Keratinocyte (primary cell): ENCODE measurements at regions not wholly inside any gene's neighbourhood (a gene's known extent, or its start where the extent isn't known, plus 50 kb on each side); places are given as distances from the start of the nearest gene placed in this dataset.

Experiments used
- DNase-seq: peaks from one replicate; pipeline ENCODE4 v3.0.0-alpha.2; 2011; ENCODE audit warnings: low read depth, missing footprints, low spot score
- FAIRE-seq: peaks from 2 replicates; lab custom pipeline; 2011; peaks lifted over from hg19 to GRCh38; lab: Jason Lieb, UNC
- H2AFZ ChIP-seq: 2 replicates; pipeline ENCODE4 v1.6.0; 2012; ENCODE audit warnings: low read length, control low read depth, inconsistent platforms; ENCODE audit not compliant: control insufficient read depth
- H3K27ac ChIP-seq: 2 replicates; pipeline ENCODE4 v1.5.1; 2011; ENCODE audit warnings: low read length; ENCODE audit not compliant: control insufficient read depth, insufficient read depth
- H3K27me3 ChIP-seq: 3 replicates; pipeline ENCODE4 v1.6.0; 2011; ENCODE audit warnings: low read length; ENCODE audit not compliant: control insufficient read depth, insufficient read depth; ENCODE audit errors: extremely low read depth
- H3K36me3 ChIP-seq, 2 experiments: 2 replicates in 1 of 2; 3 replicates in 1 of 2; pipeline ENCODE4 v1.5.1; 2011; ENCODE audit warnings: low read length in 2 of 2, mild to moderate bottlenecking in 1 of 2; ENCODE audit not compliant: control insufficient read depth in 2 of 2, insufficient read depth in 2 of 2; ENCODE audit errors: extremely low read depth in 1 of 2
- H3K4me1 ChIP-seq: 3 replicates; pipeline ENCODE4 v1.5.1; 2011; ENCODE audit warnings: low read length; ENCODE audit not compliant: control insufficient read depth, insufficient read depth; ENCODE audit errors: extremely low read depth
- H3K4me2 ChIP-seq: 3 replicates; pipeline ENCODE4 v1.6.0; 2011; ENCODE audit warnings: low read depth, low read length; ENCODE audit not compliant: control insufficient read depth, insufficient read depth; ENCODE audit errors: extremely low read depth
- H3K4me3 ChIP-seq, 3 experiments: fragments of 200-600 bp in 1 of 3; sonication (generic) in 1 of 3; 2 replicates in 2 of 3; 3 replicates in 1 of 3; pipeline ENCODE4 v1.5.1; 2011 to 2016; ENCODE audit warnings: low read length in 3 of 3, mild to moderate bottlenecking in 3 of 3, control low read depth in 2 of 3, inconsistent platforms in 1 of 3, low read depth in 1 of 3, mixed read lengths in 1 of 3, mixed run types in 1 of 3, moderate library complexity in 1 of 3; ENCODE audit not compliant: control insufficient read depth in 2 of 3, insufficient read depth in 2 of 3; ENCODE audit errors: extremely low read depth in 1 of 3
- H3K79me2 ChIP-seq: 2 replicates; pipeline ENCODE4 v1.6.0; 2012; ENCODE audit warnings: low read length; ENCODE audit not compliant: control insufficient read depth, insufficient read depth
- H3K9ac ChIP-seq: 3 replicates; pipeline ENCODE4 v1.6.0; 2011; ENCODE audit warnings: low read length; ENCODE audit not compliant: control insufficient read depth, insufficient read depth; ENCODE audit errors: extremely low read depth
- H3K9me1 ChIP-seq: 3 replicates; pipeline ENCODE4 v1.6.0; 2011; ENCODE audit warnings: low read length; ENCODE audit not compliant: control insufficient read depth, insufficient read depth; ENCODE audit errors: extremely low read depth
- H3K9me3 ChIP-seq: 2 replicates; pipeline ENCODE4 v1.5.1; 2012; ENCODE audit warnings: low read depth, low read length; ENCODE audit not compliant: control insufficient read depth
- H4K20me1 ChIP-seq: 3 replicates; pipeline ENCODE4 v1.6.0; 2011; ENCODE audit warnings: low read length; ENCODE audit not compliant: control insufficient read depth, insufficient read depth; ENCODE audit errors: extremely low read depth
- EZH2 ChIP-seq: IDR thresholded peaks from one replicate; pipeline ENCODE4 v1.6.1; 2012; ENCODE audit warnings: inconsistent platforms, mild to moderate bottlenecking, low read length, moderate library complexity
- dilution Hi-C: fragments of 300-500 bp; cut with MboI; formaldehyde crosslinking; loops from one replicate; pipeline ENCODE4 v1.7.0; 2020; ENCODE audit warnings: low sequenced_read_pairs; ENCODE audit not compliant: extremely low pct_ligation_motif_present
- TF ChIP-seq, protein P1 (sequence below), 3 experiments: IDR thresholded peaks in 1 of 3; conservative IDR thresholded peaks in 1 of 3; optimal IDR thresholded peaks in 1 of 3; 2 replicates in 2 of 3; 3 replicates in 1 of 3; pipeline versions ENCODE3 to v1.5.1; 2011; ENCODE audit warnings: low read length in 3 of 3, mild to moderate bottlenecking in 3 of 3, moderate library complexity in 2 of 3, control low read depth in 1 of 3, inconsistent platforms in 1 of 3; ENCODE audit not compliant: insufficient read depth in 2 of 3; ENCODE audit errors: extremely low read depth in 1 of 3

GRCh38 chr11:116563712-116564047 is 209.1 kb downstream of the BUD13 start:
- no peak for TF ChIP-seq EZH2
- TF ChIP-seq, protein P1, sequence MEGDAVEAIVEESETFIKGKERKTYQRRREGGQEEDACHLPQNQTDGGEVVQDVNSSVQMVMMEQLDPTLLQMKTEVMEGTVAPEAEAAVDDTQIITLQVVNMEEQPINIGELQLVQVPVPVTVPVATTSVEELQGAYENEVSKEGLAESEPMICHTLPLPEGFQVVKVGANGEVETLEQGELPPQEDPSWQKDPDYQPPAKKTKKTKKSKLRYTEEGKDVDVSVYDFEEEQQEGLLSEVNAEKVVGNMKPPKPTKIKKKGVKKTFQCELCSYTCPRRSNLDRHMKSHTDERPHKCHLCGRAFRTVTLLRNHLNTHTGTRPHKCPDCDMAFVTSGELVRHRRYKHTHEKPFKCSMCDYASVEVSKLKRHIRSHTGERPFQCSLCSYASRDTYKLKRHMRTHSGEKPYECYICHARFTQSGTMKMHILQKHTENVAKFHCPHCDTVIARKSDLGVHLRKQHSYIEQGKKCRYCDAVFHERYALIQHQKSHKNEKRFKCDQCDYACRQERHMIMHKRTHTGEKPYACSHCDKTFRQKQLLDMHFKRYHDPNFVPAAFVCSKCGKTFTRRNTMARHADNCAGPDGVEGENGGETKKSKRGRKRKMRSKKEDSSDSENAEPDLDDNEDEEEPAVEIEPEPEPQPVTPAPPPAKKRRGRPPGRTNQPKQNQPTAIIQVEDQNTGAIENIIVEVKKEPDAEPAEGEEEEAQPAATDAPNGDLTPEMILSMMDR (optimal IDR thresholded peaks at IDR 0.05 in 1 of 3, IDR thresholded peaks at IDR 0.05 in 1 of 3, conservative IDR thresholded peaks at IDR 0.05 in 1 of 3; ENCODE audit: extremely low read depth in 1 of 3, insufficient read depth in 2 of 3, low read length in 3 of 3), result no peak
- Histone ChIP-seq H3K4me2 (no peak overlapping the region), H3K27me3 (no peaks in the 10 kb centered on the region), H3K4me1 (no peaks in the 10 kb centered on the region), H3K9ac (no peak overlapping the region), H3K27ac (no peak overlapping the region), H2AFZ (no peak overlapping the region), H3K36me3 (no peaks in the 10 kb centered on the region), H3K4me3 (no peak overlapping the region), H3K79me2 (no peaks in the 10 kb centered on the region), H3K9me1 (no peaks in the 10 kb centered on the region), H3K9me3 (no peaks in the 10 kb centered on the region), H4K20me1 (no peaks in the 10 kb centered on the region)
- DNase-seq (no peak), FAIRE-seq (no peak)
- dilution Hi-C loops, result no loop called here

DNA sequence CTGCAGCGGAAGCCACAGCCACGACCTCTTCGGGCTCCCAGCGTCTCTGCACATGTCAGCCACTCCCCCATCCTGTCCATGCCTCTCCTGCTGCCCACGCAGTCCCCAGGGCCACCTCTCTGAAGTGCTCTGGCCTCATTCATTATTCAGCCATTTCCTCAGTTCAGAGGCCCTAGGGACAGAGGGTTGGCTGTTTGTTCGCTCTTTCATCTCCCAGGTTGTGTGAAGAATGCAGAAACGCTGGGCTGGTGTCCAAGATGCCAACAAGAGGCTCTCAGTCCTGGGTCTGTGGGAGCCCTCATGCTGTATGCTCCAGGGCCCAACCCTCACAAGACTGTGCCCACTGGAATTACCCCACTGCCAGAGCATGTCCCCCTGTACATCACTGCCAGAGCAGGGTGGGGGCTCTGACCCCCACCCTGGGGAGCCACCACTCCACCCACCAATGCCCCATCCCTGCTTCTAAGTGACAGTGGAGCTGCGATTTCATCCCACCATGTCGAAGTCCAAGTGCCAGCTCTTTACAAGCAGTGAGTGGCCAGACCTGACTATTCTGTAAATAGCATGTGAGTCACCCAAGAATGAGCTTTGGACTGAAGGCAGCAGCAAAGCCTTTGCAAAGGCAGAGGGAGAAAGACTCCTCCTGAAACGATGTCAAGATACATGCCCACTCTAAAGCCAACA is 209.6 kb downstream of the BUD13 start:
- Histone ChIP-seq H3K4me2 (no peak overlapping the region), H3K79me2 (no peaks in the 10 kb centered on the region), H4K20me1 (no peaks in the 10 kb centered on the region), H3K27me3 (no peaks in the 10 kb centered on the region), H3K4me1 (no peaks in the 10 kb centered on the region), H3K9me3 (no peaks in the 10 kb centered on the region), H3K9me1 (no peaks in the 10 kb centered on the region), H3K36me3 (no peaks in the 10 kb centered on the region), H2AFZ (no peak overlapping the region), H3K27ac (no peak overlapping the region), H3K9ac (no peak overlapping the region), H3K4me3 (no peak overlapping the region)
- FAIRE-seq, result no peak
- dilution Hi-C loops, result no loop called here
- DNase-seq, result no peak
- TF ChIP-seq EZH2, result no peak
- TF ChIP-seq, protein P1 (optimal IDR thresholded peaks at IDR 0.05 in 1 of 3, IDR thresholded peaks at IDR 0.05 in 1 of 3, conservative IDR thresholded peaks at IDR 0.05 in 1 of 3; ENCODE audit: extremely low read depth in 1 of 3, insufficient read depth in 2 of 3, low read length in 3 of 3), result no peak
